GM19328 (cell line): ENCODE measurements at regions not wholly inside any gene's neighbourhood (a gene's known extent, or its start where the extent isn't known, plus 50 kb on each side); places are given as distances from the start of the nearest gene placed in this dataset.

ENCODE experiments used
- ATAC-seq: cut with Tn5 transposase; IDR thresholded peaks from one replicate; pipeline ENCODE4 v1.9.1; 2021; ENCODE audit warnings: mild to moderate bottlenecking, moderate library complexity; ENCODE audit not compliant: unreplicated experiment

DNA sequence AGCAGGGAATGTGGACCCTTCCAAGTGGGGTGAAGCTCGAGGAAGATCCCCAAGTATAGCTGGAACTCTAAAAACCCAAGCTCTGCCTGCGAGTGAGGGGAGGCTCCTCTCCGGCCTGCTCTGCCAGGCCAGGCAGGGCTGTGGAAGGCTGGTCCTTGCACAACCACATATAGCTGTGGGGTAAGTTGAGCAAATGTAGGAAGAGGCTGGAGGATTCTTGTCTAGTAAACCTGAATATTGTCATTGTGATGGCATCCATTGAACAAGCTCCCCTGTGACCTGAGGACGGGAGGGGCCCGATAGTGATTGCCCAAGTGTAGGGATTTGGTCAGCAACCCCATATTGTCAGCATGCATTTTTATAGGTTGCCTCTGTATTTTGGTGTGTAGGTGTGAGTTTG lies 103.0 kb downstream of the ACKR3 start:
- ATAC-seq: no peak

GRCh38 chr2:236673126-236673822 lies 103.6 kb downstream of the ACKR3 start:
- ATAC-seq: no peak

GRCh38 chr2:236673823-236674185 lies 104.2 kb downstream of the ACKR3 start:
- no peak for ATAC-seq

DNA sequence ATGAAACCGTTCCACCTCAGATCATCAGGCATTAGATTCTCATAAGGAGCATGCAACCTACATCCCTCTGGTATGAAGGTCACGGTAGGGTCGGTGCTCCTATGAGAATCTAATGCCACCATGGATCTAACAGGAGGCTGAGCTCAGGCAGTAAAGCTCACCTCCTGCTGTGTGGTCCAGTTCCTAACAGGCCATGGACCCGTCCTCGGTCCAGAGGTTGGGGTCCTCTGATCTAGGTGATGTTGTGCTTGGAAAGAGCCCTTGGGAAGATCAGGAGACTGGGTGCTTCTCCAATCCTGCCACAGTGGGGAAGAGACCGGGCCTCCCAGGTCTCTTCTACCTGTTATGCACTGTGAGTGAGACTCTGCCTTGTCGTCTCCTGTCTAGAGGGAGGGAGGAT lies 104.6 kb downstream of the ACKR3 start:
- no peak for ATAC-seq

- no peak for ATAC-seq
Observed at GRCh38 chr2:236674646-236675045, 105.0 kb downstream of the ACKR3 start.

DNA sequence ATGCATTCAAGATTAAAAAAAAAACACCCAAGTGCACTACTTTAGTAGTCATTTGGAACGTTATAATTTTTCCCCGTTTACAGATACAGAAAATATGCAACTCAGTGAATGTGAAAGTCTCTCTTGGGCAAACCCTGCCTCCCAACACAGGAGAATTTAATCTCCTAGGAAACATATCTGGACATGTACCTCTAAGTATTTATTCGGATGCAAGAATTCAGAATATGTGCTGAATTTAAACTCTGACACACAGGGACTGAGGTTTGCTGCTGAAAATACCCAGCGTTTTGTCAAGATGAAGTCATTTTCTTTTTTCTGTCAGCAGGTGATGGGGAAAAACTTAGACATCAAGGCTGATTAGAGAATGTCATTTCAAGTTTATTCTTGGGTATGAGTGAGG lies 105.4 kb downstream of the ACKR3 start:
- ATAC-seq: no peak

- no peak for ATAC-seq
Observed at GRCh38 chr2:236675526-236675925, 105.9 kb downstream of the ACKR3 start.

GRCh38 chr2:236676136-236676873 lies 106.7 kb downstream of the ACKR3 start:
- no peak for ATAC-seq

DNA sequence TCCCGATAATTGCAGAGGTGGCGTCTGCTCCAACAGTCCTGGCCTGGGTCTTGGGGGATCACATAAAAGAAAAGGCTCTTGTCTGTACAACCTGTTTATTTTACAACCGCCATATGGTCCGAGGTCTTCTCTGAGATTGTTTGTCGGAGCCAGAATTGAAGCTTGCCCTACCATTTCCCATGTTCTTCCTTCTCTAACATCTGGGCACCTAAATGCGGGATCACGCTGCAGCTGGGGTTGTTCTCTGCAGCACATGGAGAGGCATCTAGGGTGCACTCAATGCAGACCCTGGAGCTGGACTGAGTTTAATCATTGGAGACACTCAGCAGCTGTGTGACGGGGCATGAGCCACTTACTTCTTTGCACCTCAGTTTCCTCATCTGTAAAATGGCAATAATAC lies 107.7 kb downstream of the ACKR3 start:
- ATAC-seq: no peak

GRCh38 chr2:236678307-236678975 lies 108.8 kb downstream of the ACKR3 start:
- ATAC-seq: no peak

DNA sequence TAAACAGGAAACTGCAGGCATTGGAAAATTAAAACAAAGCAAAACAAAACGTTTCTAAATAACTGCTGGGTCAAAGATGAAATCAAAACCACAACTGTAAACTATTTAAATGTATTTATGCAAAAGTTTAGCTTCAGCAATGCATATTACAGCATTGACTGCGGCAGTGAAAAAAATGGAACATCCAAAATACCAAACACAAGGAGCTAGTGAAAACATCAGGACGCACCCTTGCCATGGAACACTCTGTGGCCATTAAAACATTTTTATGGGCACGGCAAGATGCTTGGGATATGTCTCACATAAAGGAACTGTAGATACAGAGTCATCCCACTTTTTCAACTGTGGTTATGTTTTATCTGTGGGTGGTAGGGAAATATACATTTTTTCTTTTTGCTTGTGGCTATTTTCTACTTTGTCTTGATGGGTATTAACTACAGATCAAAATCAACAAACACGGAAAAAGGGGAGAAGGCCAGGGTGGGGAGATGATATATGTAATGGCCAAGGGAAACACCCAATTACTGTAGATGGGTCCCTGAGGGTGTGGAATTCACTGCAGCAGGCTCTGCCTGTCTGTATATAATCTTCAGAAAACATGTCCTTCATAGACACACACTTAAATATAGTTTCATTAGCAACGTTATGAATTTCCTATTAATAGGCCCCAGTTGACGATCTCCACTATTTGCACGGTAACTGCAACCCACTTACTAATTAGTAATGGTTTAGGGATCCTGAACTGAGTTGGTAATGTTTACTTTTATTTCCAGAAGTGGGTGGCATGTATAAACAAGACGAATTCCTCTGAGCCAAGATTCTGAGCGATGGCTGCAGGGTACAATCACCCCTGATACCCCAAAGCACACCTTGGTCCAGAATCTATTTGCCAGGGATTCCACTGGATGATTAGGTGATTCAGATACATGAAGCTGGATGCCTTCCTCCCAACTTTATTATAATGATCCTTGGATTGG lies 110.5 kb downstream of the ACKR3 start:
- no peak for ATAC-seq

DNA sequence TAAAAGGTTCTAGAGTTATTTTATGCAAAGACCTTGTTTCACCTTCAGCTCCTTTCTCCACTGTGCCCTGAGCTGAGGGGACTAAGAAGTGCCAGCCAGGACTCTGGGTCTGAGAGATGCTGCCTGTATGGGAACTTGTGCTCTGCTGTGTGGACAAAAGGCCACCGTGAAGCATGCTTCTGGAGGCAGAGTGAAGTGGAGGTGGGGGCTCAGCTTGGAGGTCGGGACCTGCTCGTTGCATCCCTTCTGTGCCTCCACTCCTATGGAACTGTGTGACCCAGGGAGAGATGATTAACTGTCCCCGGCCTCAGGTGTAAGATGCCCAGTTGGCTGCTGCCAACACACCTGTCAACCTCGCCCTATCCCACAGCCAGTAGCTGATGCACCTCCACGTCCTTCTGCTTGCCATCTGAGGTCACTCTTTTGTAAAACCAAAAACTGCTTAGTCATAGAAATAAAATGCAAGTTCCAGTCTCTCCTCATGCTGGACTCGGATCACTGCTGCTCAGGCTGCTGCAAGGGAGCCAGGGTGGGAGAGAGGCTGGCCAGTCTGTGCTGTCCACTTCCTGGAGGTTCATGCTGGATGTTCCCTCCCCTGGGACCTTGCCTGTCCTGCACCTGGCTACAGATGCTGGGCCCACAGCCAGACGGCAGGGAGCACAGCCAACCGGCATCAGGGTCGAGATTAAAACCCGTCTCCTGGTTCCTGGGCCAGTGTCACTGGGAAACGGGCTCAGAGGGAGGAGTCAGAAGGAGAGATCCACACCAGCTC lies 113.2 kb downstream of the ACKR3 start:
- no peak for ATAC-seq

DNA sequence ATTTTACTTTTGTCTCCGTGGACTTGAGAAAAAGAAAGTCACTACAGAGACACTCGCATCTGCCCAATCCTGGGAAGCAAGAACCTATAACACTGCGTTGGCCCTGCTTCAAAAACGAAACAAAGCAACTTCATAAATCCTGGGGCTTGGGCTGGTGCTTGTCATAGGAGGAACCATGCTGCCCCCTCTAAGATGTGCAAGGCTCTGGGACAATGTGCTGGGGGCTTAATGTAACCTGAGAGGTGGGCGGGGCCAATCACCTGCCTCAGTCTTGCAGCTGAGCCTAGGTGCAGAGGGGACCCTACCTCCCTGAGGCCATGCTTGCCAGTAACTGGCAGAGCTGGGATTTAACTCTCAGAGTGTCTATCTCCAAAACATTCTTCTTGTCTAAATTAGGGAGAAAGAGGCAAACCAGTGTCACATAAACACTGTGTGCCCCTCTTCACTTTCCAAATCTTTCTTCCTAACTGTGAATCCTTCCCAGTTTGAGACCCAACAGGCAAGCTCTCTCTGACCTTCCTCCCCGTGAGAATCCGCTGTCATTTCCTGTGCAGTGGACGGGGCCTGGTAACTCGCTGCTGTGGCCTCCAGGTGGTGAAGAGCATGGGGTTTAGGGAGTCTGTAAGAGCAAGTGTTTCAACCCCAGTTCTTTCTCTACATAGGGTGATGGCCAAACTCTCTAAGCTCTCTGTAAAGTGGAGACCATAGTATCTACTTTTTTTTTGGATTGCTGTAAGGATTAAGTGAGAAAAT lies 115.1 kb downstream of the ACKR3 start:
- no peak for ATAC-seq

DNA sequence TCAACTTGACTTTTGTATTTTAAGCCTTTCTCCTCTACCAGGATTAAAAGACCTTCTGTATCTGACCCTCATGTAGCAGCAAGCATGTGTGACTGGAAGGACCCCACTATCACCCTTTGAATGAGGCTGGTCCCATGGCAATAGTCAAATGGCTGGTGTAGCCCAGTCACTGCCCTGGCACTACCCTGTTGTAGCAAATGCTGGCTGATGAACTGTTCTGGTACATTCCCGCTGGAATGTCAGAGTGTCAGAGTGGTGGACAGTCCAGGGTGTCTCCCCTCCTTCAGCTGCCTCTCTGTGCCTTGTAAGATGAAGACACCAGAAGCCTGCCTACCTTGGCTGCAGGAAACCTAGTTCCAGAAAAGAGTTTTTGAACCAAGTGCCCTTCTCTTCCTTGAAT lies 115.7 kb downstream of the ACKR3 start:
- no peak for ATAC-seq

GRCh38 chr2:236685979-236686520 lies 116.4 kb downstream of the ACKR3 start:
- no peak for ATAC-seq

- ATAC-seq: no peak
Observed at GRCh38 chr2:236686561-236686960, 116.9 kb downstream of the ACKR3 start.

DNA sequence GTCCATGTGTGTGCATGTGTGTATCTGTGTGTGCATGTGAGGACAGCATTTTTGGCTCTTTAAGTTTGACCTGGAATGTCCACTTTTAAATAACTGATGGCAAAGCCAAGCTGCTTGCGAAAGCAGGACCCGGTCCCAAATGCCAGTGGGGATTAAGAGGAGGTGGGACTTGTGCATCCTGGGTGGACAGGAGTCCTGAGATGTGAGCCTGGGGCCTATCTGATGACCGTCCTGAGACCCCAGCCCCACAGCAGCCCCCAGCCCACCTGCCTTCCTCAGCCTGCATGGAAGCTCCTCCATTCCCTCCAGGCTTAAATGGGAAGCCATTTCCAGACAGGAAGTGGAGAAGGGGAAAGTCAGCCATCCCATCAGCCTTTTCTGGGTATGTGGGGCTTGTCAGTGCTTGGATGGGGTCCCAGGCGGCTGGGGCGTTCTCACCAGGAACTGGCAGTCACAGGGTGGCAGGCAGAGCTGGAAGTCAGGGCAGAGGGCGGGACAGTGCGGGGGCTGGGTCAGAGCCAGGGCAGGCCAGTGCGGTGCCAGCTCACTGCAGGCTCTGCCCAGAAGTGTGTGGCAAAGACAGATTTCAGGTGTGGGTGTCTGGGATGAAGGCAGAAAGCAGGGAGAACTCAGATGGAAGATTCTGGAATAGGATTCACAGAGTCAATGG lies 117.8 kb downstream of the ACKR3 start:
- no peak for ATAC-seq

GRCh38 chr2:236688157-236688556 lies 118.5 kb downstream of the ACKR3 start:
- ATAC-seq: no peak
